HG03108 (cell line): ENCODE measurements at regions not wholly inside any gene's neighbourhood (a gene's known extent, or its start where the extent isn't known, plus 50 kb on each side); places are given as distances from the start of the nearest gene placed in this dataset.

Source experiments
- ATAC-seq: cut with Tn5 transposase; IDR thresholded peaks from one replicate; pipeline ENCODE4 v1.9.1; 2021; ENCODE audit warnings: moderate library complexity; ENCODE audit not compliant: unreplicated experiment

DNA sequence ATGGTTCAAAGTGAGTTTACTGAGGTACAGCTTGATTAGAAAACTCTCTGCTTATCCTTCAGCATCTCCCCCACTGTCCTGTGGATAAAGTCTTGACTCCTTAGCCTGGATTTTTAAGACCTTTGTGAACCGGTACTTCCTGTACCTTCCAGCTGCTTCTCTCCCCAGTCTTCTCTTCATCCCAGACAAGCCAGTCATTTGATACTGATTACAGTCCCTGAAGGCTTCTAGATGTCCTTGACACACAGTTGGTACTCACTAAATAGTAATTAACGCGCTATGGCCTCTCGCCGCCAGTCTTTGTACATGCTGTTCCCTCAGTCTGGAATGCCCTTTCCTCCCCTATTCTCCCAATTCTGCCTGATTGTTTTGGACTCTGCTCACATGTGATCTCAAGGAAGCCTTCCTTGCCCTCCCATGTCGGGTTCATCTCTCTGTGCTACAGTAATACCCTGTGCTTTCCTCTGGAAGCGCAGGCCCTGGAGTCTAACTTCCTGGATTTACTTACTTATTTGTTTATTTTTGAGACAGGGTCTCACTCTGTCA lies 50.6 kb upstream of the PTGR2 start:
- ATAC-seq = no peak

DNA sequence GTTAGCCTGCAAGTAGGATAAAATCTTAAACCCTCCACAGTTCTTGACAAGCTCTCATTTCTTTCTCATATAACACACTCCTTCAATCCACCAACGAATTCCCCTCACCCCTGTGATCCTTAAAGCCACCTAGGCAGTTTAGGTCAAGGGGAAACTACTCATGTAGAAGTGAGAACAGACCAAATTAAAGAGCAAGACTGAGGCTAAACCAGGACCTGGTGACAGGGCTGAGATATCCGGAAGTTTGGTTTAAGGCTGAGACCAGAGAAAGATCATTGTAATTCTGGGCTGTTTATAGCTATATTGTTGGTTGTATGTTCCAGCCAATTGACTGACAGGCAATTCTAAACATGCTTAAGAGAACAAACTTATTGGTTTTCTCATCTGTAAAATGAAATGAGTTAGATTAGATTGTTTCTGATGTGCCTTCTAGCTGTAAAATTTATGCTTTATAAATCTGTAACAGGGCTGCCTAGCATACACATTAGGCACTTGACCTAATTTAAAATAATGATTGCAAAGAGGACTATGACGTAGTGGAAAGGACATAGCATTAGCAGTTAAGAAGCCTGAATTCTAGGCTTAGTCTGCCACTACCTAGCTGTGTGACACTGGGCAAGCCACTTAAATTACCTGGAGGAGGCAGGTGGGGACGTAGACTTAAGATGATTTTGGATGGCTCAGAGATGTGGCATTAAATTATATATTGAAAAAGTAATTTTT lies 53.9 kb upstream of the PTGR2 start:
- ATAC-seq = no peak

DNA sequence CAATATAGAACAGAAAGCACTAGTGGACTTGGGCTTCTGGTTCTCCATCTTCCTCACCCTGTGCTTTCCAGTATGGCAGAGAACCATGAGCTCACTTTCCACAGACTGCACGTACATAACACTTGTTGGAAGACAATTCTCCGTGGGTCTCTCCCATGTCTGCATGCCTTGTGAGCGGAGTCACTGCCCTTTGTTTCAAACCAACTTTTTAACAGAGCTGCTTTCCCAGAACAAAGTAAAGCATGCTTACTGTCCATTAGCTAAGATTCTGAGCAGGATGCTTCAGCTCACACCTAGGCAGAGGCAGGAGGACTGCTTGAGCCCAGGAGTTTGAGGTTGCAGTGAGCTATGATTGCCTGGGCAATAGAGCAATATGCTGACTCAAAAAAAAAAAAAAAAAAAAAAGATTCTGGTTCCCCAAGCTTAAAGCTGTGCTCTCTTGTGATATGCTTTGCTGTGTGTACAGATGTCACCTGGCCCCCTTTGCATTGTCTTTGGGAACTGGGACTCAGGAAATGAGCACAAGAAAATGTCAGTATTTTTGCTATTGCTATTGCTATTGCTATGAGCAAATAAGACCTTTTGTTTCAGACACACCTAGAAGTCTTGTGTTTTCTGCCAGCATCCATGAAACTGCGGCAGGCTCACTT lies 54.6 kb upstream of the PTGR2 start:
- no peak for ATAC-seq

DNA sequence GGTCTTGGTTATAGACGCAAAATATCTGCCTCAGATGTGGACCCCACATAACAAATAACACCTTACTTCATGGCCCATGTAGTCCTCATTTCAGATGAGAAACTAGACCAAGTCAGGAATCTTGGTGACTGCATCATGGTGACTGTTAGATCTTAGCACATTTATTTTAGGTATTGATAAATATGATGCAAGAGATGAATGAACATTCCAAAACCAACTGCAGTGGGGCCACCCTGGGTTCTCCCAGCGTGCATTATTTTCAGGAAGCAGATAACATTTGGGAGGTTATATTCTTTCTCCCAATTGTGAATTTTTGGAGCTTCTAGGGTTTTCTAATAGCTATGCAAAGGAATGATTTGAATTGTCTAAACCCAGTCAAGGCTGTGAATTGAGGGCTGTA lies 55.2 kb upstream of the PTGR2 start:
- ATAC-seq = no peak

DNA sequence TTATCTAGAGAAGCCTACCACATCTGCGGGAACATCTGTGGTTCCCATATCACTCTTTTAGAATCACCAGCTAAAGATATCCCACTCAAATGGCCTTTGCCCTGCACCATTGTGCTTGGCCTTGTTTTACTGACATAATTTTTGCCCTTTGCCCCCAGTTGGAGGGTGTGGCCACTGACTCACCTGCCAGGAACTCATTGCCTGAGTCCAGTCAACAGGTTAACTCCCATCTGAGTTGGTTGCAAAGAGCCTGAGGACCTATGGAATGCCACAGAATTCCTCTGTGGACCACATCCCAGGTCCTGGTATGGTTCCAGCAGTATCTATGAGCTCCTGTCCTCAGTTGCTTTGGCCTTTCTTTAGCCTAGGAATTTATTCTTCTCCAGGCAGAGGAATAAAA lies 55.7 kb upstream of the PTGR2 start:
- no peak for ATAC-seq

DNA sequence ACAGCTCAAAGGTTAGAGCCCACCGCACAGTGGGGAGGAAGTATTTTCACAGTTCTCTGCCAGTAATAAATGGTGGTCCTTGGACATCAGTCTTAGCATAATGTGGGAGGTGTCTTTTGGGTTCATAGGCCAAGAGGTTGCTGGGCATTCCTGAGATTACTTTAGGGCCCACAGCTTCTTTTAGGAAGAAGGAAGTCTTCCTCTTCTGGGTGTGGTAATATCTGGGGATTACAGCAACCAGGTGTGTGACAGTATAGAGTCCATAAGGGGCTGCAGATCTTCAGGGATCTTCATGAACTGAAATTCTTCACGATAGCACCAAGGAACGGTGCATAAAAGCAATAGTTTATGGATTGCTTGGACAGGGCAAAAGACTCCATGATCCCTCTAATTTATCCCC lies 56.2 kb upstream of the PTGR2 start:
- ATAC-seq = no peak

DNA sequence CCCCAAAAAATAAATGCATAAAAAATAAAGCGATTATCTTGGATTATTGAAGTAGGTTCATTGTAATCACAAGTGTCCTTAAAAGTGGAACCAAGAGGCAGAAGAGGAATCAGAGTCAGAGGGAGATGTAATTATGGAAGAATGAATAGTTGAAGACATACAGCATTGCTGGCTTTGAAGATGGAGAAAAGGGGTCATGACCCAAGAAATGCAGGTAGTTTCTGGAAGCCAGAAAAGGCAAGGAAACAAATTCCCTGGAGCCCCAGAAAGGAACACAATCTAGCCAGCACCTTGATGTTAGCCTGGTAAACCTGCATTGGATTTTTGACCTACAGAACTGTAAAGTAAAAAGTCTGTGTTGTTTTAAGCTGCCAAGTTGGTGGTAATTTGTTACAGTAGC lies 57.5 kb upstream of the PTGR2 start:
- no peak for ATAC-seq

DNA sequence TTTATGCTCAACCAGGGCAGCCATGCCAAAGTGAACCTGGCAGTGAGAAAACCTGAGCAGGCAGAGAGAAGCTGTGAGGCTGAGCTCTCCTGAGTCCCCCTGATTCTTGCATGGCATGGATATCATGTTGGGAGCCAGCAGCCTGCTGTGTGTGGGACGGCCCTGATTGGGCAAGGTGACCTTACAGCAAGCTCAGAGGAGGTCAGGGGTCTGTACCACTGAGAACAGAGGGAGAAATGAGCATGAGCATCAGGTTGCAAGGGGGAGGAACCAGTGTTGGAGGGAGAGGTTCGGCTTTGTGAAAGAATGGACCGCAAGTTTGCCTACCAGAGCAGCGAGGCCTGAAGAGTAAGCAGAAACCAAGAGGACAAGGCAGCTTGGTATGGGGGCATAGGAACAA lies 59.1 kb upstream of the PTGR2 start:
- ATAC-seq = no peak

DNA sequence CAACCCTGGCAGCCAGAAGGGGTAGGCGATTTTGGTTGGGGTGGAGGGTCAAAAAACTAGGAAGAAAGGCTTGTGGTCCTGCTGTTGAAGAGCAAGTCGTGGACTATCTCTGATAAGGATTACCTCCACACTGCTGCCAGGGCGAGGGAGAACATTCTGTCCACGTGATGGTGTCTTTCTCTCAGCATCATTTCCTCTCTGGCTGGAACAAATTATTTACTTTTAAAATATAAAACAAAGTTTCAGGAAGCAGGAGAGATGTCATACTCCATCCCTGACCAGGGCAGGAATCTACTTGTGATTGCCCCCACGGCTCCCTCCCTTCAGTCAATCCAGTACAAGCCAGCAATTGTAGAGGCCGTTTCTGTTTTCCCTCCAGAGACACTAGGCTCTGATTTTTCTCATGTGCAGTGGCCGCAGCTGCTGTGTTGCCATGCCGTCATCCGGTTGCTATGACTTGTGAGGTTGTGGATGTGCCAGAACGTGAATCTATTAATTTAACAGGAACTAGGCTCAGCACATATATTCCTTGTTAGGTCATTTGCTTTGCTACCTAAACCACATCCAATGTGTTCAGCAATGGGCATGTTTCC lies 61.5 kb upstream of the PTGR2 start:
- ATAC-seq = no peak

DNA sequence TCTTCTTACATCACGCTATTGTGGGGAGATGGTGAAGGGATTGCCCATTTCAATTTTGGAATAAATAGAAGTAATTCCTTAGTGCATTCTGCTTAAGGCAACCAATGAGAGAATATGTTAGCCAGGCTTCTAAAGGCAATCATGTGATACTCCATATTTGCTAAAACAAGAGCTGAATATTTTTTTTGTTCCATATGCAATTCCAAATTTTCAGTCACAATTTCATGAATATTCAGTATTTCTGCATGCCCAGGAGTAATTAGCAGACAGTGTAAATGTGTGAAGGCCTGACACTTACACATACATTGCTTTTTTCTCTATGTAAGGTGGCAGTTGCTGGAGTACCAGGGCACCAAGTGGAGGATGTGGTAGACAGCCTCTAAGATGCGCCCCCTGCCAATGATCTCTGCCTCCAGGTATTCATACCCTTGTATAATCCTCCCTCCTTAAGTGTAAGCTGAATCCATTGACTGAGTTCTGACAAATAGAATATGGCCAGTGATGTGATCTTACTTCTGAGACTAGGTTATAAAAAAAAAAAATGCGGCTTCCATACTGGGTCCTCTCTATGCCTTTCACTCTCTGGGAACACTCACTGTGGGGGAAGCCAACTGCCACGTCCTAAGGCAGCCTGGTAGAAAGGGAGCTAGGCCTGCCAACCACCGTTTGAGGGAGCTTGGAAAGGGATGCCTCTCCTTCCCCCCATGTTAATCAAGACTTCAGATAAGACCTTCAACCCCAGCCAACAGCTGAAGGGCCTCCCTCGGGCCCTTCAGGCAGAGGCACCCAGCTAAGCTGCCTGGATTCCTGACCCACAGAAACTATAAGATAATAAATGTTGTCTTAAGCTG lies 62.7 kb upstream of the PTGR2 start:
- ATAC-seq = no peak

DNA sequence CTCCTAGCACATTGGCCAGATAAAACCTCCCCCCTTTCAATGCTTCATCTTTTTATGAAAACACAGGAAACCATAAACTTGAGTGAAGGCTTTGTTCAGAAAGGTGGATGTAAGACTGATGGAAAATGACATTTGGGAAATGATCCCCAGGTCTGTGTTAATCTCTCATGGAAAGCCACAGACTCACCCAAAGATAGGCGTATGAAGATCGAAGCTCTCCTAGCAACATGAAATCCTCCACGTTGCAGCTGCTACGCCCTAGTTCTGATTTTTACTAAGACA lies 63.4 kb upstream of the PTGR2 start:
- ATAC-seq = no peak

DNA sequence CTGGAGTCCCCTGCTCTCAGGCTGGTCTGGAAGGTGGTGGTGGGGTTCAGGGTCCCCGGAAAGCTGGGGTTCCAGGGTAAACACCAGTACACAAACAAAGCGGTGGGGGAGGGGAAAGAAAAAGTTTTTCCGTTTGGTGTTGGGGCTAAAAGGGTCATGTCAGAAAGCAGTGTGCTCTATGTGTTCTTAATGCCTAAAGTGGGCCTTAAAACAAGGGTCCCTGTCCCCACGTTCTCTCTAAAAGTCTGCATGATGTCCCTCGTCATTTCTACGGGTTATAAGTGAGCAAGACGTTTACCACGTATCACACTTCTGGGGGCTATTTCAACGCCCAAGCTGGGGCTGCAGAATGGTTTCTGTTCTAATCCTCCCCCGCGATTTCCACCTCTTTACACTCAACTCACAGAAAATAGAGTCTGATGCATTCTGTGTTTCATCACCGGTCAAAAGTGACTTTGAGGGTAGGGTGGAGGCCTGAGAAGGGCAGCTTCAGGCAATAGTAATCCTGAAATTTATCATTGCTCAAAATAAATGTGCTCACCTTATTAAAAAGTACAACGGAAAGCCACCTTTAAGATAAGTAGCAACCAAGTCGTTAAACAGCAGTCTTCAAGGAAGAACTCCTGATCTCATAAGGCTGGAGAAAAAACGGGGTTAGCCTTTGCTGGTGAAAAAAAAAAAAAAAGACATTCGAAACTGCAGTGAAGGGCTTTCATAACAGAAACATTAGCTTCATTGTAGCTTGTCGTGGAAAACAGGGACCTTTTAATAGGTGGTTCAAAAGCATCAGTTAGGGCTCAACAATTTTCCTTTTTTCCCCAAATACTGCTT lies 63.9 kb upstream of the PTGR2 start:
- ATAC-seq = no peak

DNA sequence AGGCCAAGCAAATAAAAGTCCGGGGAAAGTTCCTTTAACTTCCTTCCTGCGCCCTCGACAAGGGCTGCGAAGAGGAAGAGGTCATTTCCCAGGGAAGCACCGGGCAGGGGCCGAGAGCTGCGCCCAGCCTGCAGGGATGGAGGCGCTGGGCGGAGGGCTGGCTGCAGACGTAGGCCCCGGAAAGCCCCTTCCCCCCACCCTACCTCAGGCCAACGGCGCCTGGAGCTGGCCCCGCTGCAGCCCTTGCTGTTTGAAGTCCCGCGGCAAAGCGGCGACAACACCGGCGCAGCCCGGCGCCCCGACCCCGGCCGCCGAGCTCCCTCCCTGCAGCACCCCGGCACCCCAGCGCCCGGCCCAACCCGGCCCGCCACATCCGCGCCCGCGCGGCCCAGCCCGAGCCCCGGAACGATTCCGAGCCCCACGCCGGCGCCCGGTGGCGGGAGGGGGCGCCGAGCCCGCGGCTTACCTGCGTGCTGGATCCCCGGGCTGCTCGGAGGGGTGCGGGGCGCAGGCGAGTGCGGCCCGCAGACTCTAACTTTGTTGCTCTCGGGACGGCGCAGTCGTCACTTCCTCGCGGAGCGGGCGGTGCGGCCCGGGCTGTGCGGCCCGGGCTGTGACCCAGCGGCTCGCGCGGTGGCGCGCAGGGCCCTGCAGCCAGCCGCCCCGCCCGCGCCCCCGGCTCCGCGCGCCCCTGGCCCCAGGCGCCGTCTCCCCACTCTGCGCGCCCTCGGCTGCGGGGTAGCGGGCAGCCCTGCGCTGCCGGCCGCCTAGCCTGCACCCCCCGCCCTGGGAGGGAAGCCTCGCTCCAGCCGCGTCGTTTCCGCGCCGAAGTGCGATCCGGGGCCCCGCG lies 64.8 kb upstream of the PTGR2 start:
- ATAC-seq = peak; percentile 31

DNA sequence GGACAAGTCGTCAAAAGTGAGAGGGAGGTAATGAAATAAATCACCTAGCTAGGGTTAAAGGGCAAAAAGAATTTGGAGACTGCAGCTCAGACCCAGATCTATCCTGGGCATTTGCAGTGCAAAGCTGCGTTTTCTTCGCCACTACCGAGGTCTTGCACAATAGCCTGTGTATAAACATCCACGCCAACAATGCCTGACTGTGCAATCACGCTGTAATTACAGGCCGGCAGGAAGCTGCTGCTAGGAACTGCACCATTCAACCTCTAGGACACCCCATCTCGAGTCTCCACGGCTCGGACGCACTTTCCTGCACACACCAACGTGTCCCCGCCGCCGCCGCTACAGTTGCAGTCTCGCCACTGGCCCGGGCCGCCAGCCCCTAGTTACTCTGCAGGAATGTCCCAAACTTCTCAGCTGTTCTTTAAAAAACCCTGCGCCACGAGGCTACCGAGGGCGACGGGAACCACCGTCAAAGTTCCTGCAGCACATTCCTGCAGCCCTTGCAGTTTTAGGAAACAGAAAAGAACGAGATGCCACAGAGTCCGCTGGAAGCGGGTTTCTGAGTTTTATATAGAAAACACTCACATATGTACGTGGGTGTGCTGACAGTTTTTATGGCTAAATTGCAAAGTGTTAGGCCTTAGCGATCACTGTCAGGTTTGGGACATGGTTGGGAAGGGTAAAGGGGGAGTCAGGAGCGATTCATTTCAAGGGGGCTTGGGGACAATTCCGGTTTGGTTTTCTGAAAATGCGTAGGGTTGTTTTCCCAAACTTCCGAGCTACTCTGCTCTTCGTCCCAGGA lies 65.6 kb upstream of the PTGR2 start:
- no peak for ATAC-seq

DNA sequence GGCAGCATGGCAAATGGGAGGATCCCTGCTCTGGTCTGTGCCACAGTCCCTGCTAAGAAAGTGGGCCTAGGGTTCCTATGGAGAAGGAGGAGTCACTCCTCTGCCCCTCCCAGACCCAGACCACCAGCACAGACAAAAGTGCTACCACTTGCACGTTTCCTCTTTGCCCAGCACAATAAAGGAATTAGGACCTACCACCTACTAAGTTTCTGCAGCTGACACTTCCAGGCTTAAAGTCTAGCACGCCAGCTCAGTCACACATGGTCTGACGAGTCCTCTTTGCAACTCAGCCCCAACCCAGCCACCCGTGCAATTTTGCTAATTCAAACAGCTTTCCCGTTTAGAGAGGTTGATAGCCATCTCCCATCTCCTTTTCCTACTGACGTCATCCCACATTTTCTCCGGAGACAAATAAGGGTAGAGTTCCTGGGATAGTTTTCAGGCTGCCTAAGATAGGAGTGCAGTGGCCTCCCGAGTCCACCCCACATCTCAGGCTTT lies 66.2 kb upstream of the PTGR2 start:
- ATAC-seq = no peak

DNA sequence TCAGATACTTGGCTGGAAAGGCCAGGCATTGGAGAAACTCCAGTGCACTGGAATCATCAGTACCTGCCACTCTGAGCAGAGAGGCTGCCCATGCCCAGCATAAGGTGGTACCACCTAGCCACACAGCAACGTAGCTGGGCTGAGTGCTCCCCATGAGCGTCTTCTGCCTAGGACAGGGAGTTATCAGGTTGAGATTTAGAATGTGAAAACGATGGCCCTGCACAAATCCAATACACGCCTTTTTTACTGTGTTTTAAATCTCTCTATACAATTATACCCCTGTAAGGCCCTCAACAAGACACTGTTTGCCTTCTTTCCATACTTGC lies 66.7 kb upstream of the PTGR2 start:
- no peak for ATAC-seq

DNA sequence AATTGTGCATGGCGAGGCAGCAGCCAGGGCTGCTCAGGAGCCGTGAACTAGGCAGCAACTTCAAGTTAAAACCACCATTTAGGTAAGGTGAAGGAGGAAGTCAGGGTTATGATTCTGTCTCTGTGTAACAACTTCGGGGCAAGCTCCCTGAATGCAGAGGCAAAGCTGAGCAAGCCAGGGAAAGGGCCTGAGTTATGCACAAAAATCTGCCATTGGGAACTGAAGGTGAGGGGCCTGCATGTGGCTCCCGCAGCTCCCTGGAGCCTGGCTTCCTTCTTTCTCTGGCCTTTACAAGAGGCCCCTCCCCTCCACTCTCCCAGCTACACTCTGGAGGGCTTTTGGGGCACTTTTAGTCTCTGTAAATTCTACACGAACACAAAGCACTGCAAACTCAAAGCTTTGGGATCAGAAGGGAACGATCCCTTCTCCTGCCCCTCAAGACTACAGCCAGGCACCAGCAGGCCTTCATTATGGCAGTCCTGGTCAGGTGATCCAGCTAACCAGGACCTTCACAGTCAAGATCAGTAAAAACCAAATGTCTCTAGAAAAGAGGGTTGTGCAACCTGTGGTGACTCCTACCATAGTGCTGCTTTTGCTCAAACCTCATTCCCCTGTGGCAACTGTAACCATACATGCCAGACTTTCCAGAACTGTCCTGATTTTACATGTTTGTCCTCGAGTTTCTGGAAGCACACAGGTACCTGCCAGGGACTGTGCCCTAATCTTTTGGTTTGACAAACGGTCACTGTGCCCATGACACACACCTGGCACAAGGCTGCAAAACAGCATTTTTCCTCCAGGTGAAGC lies 67.2 kb upstream of the PTGR2 start:
- ATAC-seq = no peak

DNA sequence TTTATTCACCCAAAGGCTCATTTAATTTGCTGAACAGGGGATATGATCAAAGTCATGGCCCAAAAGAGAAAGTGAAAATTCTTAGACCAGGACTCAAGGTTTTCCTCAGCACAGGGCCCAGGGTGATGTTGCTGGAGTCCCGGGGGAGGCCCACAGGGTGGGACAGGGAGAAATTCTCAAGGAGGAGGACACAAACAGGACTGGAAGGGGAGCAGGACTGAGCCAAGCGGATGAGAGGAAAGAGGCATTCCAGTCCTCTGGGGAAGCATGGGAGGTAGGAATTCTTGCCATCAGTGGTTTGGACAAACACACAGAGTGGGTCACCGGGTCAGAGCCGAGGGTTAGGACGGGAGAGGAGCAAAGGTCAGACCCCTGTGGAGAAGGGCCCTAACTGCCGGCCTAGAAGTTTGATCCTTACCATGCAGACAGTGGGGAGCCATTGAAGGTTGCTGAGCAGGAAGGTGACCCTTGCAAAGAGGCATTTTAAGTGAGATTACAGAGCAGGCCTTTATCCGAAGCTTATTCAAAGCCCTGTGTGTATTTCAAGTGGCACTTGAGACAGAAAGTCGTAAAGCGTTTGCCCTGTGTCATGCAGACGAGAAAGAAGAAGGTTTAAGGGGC lies 68.4 kb upstream of the PTGR2 start:
- ATAC-seq = no peak
